ENCODE measurements at regions not wholly inside any gene's neighbourhood (a gene's known extent, or its start where the extent isn't known, plus 50 kb on each side); places are given as distances from the start of the nearest gene placed in this dataset.
"Not testable (repeated sequence)": the region's sequence is repeated elsewhere in the genome, so short reads cannot be mapped to it uniquely, and the experiment has no call there.

- H4K20me1 ChIP-seq (ENCODE audit: control insufficient read depth, insufficient read depth, low read depth, low read length), result no peaks in the 10 kb centered on the region
- H3F3A ChIP-seq (ENCODE audit: control insufficient read depth, insufficient read depth), result no peaks in the 10 kb centered on the region
- H3K4me3 ChIP-seq (ENCODE audit: low read length), result no peak overlapping the region
- no peak overlapping the region for H3K4me2 ChIP-seq (ENCODE audit: low read length)
- no peaks in the 10 kb centered on the region for H3K36me3 ChIP-seq (ENCODE audit: control insufficient read depth, low read length)
- H3K9me3 ChIP-seq (ENCODE audit: control insufficient read depth, insufficient read depth, low read length), result no peaks in the 10 kb centered on the region
- no peaks in the 10 kb centered on the region for H3K9me2 ChIP-seq (replicated peaks; ENCODE audit: control insufficient read depth, low read length)
- no peak overlapping the region for H3K27ac ChIP-seq (ENCODE audit: low read depth, low read length)
- no peaks in the 10 kb centered on the region for H3K27me3 ChIP-seq (ENCODE audit: control insufficient read depth, low read length)
- no peak for TF ChIP-seq EZH2phosphoT487 (IDR thresholded peaks at IDR 0.05; ENCODE audit: borderline replicate concordance, low read length)
- TF ChIP-seq, protein P1, sequence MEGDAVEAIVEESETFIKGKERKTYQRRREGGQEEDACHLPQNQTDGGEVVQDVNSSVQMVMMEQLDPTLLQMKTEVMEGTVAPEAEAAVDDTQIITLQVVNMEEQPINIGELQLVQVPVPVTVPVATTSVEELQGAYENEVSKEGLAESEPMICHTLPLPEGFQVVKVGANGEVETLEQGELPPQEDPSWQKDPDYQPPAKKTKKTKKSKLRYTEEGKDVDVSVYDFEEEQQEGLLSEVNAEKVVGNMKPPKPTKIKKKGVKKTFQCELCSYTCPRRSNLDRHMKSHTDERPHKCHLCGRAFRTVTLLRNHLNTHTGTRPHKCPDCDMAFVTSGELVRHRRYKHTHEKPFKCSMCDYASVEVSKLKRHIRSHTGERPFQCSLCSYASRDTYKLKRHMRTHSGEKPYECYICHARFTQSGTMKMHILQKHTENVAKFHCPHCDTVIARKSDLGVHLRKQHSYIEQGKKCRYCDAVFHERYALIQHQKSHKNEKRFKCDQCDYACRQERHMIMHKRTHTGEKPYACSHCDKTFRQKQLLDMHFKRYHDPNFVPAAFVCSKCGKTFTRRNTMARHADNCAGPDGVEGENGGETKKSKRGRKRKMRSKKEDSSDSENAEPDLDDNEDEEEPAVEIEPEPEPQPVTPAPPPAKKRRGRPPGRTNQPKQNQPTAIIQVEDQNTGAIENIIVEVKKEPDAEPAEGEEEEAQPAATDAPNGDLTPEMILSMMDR (IDR thresholded peaks at IDR 0.05; ENCODE audit: low read depth, low read length, poor library complexity, severe bottlenecking), result no peak
- no peaks in the 10 kb centered on the region for H3K79me2 ChIP-seq (ENCODE audit: control insufficient read depth, low read length)
- no peaks in the 10 kb centered on the region for H3K4me1 ChIP-seq (ENCODE audit: control insufficient read depth, low read length)
Observed at GRCh38 chr9:26508897-26509296, 383.7 kb downstream of the CAAP1 start.

- no peaks in the 10 kb centered on the region for H3K9me3 ChIP-seq (ENCODE audit: control insufficient read depth, insufficient read depth, low read length)
- TF ChIP-seq, protein P1 (IDR thresholded peaks at IDR 0.05; ENCODE audit: low read depth, low read length, poor library complexity, severe bottlenecking), result no peak
- no peak overlapping the region for H3K27ac ChIP-seq (ENCODE audit: low read depth, low read length)
- H3K4me1 ChIP-seq (ENCODE audit: control insufficient read depth, low read length), result no peaks in the 10 kb centered on the region
- no peaks in the 10 kb centered on the region for H4K20me1 ChIP-seq (ENCODE audit: control insufficient read depth, insufficient read depth, low read depth, low read length)
- H3K36me3 ChIP-seq (ENCODE audit: control insufficient read depth, low read length), result no peaks in the 10 kb centered on the region
- H3K4me2 ChIP-seq (ENCODE audit: low read length), result no peak overlapping the region
- no peak overlapping the region for H3K4me3 ChIP-seq (ENCODE audit: low read length)
- H3F3A ChIP-seq (ENCODE audit: control insufficient read depth, insufficient read depth), result no peaks in the 10 kb centered on the region
- no peaks in the 10 kb centered on the region for H3K79me2 ChIP-seq (ENCODE audit: control insufficient read depth, low read length)
- H3K27me3 ChIP-seq (ENCODE audit: control insufficient read depth, low read length), result no peaks in the 10 kb centered on the region
- no peaks in the 10 kb centered on the region for H3K9me2 ChIP-seq (replicated peaks; ENCODE audit: control insufficient read depth, low read length)
Observed at GRCh38 chr9:26504057-26504456, 388.5 kb downstream of the CAAP1 start.

DNA sequence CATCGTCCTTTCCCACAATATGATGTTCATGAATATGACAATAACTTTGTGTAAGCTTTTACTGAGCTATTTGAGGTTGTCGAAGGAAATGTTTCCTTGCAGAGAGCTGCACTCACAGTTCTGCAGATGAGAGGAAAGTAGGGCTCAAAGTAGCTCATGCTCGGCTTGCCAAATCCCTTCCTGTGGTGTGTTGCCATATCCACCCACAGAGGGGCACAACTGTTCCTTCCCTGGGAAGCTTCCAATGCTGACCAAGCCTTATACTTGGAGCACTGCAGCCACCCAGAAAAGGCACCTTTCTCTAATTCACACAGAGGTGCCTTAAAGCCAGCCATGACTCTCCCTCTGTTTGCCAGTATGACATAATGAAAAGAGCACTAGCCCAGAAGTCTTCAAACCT lies 390.3 kb downstream of the CAAP1 start:
- Histone ChIP-seq H3K4me2 (ENCODE audit: low read length) (no peak overlapping the region), H3K27me3 (ENCODE audit: control insufficient read depth, low read length) (no peaks in the 10 kb centered on the region), H3F3A (ENCODE audit: control insufficient read depth, insufficient read depth) (no peaks in the 10 kb centered on the region), H3K4me1 (ENCODE audit: control insufficient read depth, low read length) (no peaks in the 10 kb centered on the region), H3K79me2 (ENCODE audit: control insufficient read depth, low read length) (no peaks in the 10 kb centered on the region), H3K27ac (ENCODE audit: low read depth, low read length) (no peak overlapping the region), H3K9me3 (ENCODE audit: control insufficient read depth, insufficient read depth, low read length) (no peaks in the 10 kb centered on the region), H3K9me2 (replicated peaks; ENCODE audit: control insufficient read depth, low read length) (no peaks in the 10 kb centered on the region), H3K4me3 (ENCODE audit: low read length) (no peak overlapping the region), H3K36me3 (ENCODE audit: control insufficient read depth, low read length) (no peaks in the 10 kb centered on the region), H4K20me1 (ENCODE audit: control insufficient read depth, insufficient read depth, low read depth, low read length) (no peaks in the 10 kb centered on the region)
- TF ChIP-seq, protein P1 (IDR thresholded peaks at IDR 0.05; ENCODE audit: low read depth, low read length, poor library complexity, severe bottlenecking), result no peak
- TF ChIP-seq EZH2phosphoT487 (IDR thresholded peaks at IDR 0.05; ENCODE audit: borderline replicate concordance, low read length), result no peak

DNA sequence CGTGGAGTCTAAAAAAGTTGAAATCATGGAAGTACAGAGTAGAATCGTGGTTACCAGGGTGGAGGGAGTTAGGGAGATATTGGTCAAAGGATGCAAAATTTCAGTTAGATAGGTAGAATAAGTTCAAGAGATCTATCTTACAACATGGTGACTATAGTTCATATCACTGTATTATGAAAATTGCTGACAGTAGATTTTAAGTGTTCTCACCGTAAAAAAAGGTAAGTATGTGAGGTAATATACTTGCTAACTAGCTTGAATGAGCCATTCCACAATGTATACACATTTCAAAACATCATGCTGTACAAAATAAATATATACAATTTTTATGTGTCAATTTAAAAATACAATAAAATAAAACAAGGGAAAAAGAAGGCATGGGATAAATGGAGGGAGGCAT lies 392.1 kb downstream of the CAAP1 start:
- no peaks in the 10 kb centered on the region for H4K20me1 ChIP-seq (ENCODE audit: control insufficient read depth, insufficient read depth, low read depth, low read length)
- no peaks in the 10 kb centered on the region for H3F3A ChIP-seq (ENCODE audit: control insufficient read depth, insufficient read depth)
- no peaks in the 10 kb centered on the region for H3K9me2 ChIP-seq (replicated peaks; ENCODE audit: control insufficient read depth, low read length)
- H3K9me3 ChIP-seq (ENCODE audit: control insufficient read depth, insufficient read depth, low read length), result no peaks in the 10 kb centered on the region
- no peaks in the 10 kb centered on the region for H3K79me2 ChIP-seq (ENCODE audit: control insufficient read depth, low read length)
- no peaks in the 10 kb centered on the region for H3K27me3 ChIP-seq (ENCODE audit: control insufficient read depth, low read length)
- H3K36me3 ChIP-seq (ENCODE audit: control insufficient read depth, low read length), result no peaks in the 10 kb centered on the region
- no peaks in the 10 kb centered on the region for H3K4me1 ChIP-seq (ENCODE audit: control insufficient read depth, low read length)
- TF ChIP-seq, protein P1 (IDR thresholded peaks at IDR 0.05; ENCODE audit: low read depth, low read length, poor library complexity, severe bottlenecking), result no peak
- no peak for TF ChIP-seq EZH2phosphoT487 (IDR thresholded peaks at IDR 0.05; ENCODE audit: borderline replicate concordance, low read length)
- no peak overlapping the region for H3K27ac ChIP-seq (ENCODE audit: low read depth, low read length)
- no peak overlapping the region for H3K4me3 ChIP-seq (ENCODE audit: low read length)
- H3K4me2 ChIP-seq (ENCODE audit: low read length), result no peak overlapping the region

GRCh38 chr9:26492608-26493521 lies 399.7 kb downstream of the CAAP1 start:
- not testable (repeated sequence) for H3K36me3 ChIP-seq (ENCODE audit: control insufficient read depth, low read length); H3K4me3 ChIP-seq (ENCODE audit: low read length); H3K9me2 ChIP-seq (replicated peaks; ENCODE audit: control insufficient read depth, low read length); H3K4me2 ChIP-seq (ENCODE audit: low read length); H3K27ac ChIP-seq (ENCODE audit: low read depth, low read length); H3K9me3 ChIP-seq (ENCODE audit: control insufficient read depth, insufficient read depth, low read length); H4K20me1 ChIP-seq (ENCODE audit: control insufficient read depth, insufficient read depth, low read depth, low read length); H3K27me3 ChIP-seq (ENCODE audit: control insufficient read depth, low read length); H3K79me2 ChIP-seq (ENCODE audit: control insufficient read depth, low read length); H3F3A ChIP-seq (ENCODE audit: control insufficient read depth, insufficient read depth); H3K4me1 ChIP-seq (ENCODE audit: control insufficient read depth, low read length)
